HG02610 (cell line): ENCODE measurements at regions not wholly inside any gene's neighbourhood (a gene's known extent, or its start where the extent isn't known, plus 50 kb on each side); places are given as distances from the start of the nearest gene placed in this dataset.
"Not testable (repeated sequence)": the region's sequence is repeated elsewhere in the genome, so short reads cannot be mapped to it uniquely, and the experiment has no call there.

ENCODE experiments used
- ATAC-seq: cut with Tn5 transposase; IDR thresholded peaks from one replicate; pipeline ENCODE4 v1.9.1; 2021; ENCODE audit warnings: mild to moderate bottlenecking, moderate library complexity; ENCODE audit not compliant: unreplicated experiment

GRCh38 chr5:1638658-1639400, 115.1 kb upstream of the LPCAT1 start:
- ATAC-seq: no peak

DNA sequence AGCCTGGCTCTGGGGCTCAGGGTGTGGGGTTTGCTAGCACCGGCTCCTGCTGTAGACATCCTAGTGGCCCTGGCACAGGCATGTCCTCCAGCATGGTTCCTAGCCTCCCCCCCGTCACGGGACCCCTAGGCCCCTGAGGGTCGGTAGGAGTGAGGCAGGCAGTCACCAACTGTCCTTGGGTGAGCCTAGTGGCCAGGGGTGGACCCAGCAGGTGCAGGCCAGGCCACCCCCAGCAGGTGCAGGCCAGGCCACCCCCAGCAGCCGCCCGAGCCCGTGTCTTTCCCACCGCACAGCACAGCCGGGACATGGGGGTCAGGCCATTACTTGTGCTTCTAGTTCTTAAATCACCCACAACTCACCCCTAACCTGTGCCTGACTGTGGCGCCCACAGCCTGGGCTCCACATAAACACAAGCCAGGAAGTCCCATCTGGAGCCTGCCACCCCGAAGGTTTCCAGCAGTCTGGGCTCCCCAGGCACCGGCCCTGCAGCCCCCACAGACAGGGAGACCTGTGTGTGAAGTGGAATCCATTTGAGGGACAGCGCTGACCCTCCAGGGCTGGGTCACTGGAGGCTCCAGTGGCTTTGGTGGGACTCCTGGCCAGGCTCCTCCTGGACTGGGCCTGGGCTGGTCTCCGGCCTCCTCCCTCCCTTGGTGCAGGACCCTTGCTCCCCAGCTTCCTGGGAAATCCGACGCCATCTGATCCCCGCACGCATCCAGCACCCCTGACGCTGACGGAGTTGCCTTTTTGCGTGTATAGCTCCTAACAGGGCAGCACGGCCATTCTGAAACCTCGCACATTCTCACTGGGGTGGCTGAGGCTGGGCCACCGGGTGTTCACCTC, 114.1 kb upstream of the LPCAT1 start:
- no peak for ATAC-seq

DNA sequence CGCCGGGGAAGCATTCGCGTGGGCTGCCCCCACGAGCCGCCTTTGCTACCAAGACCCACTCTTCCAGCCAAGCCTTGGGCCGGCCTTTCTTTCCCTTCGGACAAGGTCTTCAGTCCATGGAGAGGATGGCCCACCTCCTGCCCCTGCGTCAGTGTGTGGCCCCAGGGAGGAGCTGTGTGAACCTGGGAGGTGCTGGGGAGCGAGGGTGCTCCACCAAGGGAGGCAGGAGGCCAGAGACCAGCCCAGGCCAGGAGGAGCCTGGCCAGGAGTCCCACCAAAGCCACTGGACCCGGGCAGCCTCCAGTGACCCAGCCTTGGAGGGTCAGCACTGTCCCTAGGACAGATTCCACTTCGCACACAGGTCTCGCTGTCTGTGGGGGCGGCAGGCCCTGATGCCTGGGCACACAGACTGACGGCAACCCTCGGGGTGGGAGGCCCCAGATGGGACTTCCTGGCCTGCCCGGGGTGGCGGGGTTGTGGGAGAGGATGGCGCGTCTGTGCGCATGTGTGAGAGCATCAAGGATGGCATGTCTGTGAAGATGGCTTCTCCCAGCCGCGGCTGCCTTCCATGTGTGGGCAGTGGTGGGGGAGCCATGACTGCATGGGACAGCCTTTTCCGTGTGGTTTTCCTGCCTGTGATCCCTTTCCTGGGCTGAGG, 113.3 kb upstream of the LPCAT1 start:
- ATAC-seq: no peak

- ATAC-seq: not testable (repeated sequence)
Measured at GRCh38 chr5:1636208-1636770, 112.5 kb upstream of the LPCAT1 start.

DNA sequence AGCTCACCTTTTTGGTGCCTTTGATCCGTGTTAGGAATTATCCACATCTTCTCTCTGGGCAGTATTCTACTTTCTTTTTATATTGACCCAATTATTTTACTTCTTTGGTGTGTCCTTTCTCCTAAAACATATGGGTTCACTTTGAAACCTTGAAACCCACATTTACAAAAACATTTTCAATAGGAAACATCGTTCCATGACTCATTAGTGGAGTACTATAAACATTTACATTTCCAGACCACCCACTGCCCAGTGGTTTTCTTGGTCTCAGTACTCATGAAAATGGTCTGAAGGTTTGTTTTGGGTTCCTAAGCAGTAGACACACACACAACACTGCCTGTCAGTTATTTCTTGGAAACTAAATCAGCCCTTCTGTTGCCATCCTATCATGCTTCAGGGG, 111.7 kb upstream of the LPCAT1 start:
- ATAC-seq: not testable (repeated sequence)

DNA sequence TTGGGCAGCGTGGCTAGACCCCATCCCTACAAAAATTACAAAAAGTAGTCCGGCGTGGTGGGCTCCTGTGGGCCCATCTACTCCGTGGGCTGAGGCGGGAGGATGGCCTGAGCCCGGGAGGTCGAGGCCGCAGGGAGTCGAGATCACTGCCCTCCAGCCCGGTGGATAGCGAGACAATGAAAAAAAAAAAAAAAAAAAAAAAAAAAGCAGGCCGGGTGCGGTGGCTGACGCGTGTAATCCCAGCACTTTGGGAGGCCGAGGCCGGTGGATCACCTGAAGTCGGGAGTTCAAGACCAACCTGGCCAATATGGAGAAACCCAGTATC, 110.5 kb upstream of the LPCAT1 start:
- no peak for ATAC-seq

DNA sequence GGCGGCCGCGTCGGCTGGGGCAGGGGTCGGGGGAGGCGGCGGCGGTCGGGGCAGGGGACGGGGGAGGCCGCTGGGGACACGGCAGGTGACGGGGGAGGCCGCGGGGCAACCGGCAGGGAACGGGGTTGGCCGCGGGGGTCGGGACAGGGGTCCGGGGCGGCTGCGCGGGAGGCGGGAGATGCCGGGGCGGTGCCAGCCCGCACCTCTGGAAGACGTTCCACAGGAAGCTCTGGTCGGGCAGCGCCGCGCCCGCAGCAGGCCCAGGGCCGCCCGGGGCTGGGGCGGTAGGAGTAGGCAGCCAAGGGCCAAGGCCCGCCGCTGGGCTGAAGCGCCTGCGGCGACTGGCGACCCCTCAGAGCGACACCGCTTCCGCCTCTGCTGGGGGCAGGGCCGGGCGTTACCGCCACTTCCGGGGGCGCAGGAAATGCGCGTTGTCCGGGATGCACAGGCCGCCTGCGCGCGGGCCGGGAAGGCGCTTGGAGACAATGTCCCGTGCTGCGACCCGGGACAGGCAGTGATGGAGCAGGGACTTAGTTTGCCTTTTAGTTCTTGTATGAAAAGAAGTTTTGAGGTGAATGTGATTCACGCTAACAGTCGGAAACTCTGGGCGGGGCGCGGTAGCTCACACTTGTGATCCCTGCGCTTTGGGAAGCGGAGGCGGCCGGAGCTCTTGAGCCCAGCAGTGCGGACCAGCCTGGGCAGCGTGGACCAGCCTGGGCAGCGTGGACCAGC, 110.0 kb upstream of the LPCAT1 start:
- ATAC-seq: peak; percentile 97

- ATAC-seq: not testable (repeated sequence)
Measured at GRCh38 chr5:1631004-1631403, 107.2 kb upstream of the LPCAT1 start.

DNA sequence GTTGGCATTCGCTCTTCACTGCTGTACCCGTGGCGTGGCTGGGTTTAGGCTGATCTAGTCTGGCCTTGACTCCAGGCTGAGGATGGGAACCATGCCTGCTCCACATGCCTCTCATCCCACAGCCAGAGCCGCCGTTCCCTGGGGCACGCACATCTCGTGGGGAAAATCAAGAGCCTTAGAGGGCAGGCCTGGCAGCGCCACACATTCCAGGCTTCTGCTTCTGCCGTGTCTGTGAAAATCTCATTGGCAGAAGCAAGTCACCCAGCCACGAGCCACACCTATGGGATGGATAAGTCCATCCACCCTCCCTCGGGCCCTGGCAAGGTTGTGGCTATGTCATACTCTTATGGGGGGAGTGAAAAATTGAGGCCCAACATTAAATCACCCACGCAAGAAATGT, 102.6 kb upstream of the LPCAT1 start:
- ATAC-seq: not testable (repeated sequence)

GRCh38 chr5:1619531-1619930, 95.8 kb upstream of the LPCAT1 start:
- ATAC-seq: not testable (repeated sequence)

DNA sequence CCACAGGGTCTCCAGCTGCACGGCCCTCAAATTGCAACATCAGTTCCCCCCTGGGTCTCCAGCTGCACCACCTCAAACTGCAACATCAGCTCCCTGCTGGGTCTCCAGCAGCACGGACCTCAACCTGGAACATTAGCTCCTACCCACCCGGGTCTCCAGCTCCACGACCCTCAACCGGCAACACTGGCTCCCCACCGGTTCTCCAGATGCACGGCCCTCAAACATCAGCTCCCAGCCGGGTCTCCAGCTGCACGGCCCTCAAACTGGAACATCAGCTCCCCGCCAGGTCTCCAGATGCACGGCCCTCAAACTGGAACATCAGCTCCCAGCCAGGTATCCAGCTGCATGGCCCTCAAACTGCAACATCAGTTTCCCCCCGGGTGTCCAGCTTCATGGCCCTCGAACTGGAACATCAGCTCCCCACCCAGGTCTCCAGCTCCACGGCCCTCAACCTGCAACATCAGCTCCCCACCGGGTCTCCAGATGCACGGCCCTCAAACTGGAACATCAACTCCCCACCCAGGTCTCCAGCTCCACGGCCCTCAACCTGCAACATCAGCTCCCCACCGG, 94.6 kb upstream of the LPCAT1 start:
- not testable (repeated sequence) for ATAC-seq

DNA sequence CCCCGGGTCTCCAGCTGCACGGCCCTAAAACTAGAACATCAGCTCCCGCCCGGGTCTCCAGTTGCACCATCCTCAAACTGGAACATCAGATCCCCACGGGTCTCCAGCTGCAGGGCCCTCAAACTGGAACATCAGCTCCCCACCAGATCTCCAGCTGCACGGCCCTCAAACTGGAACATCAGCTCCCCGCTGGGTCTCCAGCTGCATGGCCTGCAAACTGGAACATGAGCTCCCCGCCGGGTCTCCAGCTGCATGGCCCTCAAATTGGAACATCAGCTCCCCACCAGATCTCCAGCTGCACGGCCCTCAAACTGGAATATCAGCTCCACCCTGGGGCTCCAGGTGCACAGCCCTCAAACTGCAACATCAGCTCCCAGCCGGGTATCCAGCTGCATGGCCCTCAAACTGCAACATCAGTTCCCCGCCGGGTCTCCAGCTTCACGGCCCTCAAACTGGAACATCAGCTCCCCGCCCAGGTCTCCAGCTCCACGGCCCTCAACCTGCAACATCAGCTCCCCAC, 93.5 kb upstream of the LPCAT1 start:
- not testable (repeated sequence) for ATAC-seq

- ATAC-seq: not testable (repeated sequence)
Measured at GRCh38 chr5:1613515-1613914, 89.8 kb upstream of the LPCAT1 start.

DNA sequence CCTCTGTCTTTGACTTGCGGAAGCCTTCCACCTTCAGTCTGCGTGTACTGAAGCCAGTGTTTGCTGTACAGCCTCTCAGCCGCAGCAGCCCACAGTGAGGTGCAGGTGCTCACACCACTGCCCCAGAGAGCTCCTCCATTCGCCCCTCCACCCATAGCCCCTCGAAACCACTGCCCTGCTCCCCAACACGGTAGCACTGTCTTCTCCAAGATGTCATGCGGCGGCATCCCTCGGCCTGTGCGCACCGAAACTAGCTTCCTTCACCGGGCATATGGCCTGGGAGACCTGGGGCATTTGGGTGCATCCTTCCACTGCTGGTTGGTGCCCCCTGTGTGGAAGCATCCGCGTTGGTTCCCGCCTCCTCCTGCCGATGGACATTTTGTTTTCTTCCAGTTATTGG, 86.8 kb upstream of the LPCAT1 start:
- not testable (repeated sequence) for ATAC-seq

DNA sequence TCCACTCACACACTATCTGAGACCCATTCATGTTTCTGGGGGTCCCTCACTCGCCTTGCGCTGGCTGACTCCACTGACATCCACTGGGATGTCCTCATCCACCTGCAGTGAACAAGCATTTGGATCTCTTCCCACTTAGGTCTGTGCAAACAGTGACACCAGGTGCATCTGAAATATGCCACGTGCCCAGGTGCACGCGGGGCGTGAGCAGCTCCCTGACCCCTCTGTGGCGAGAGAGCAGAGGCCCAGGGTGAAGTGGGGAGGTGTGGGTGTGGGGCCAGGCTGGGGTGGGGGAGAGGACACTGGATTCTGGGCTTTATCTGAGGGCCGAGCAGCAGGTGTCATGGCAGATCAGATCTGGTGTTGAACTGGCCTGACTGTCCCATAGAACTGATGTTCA, 85.4 kb upstream of the LPCAT1 start:
- not testable (repeated sequence) for ATAC-seq

GRCh38 chr5:1608336-1608735, 84.6 kb upstream of the LPCAT1 start:
- ATAC-seq: not testable (repeated sequence)

DNA sequence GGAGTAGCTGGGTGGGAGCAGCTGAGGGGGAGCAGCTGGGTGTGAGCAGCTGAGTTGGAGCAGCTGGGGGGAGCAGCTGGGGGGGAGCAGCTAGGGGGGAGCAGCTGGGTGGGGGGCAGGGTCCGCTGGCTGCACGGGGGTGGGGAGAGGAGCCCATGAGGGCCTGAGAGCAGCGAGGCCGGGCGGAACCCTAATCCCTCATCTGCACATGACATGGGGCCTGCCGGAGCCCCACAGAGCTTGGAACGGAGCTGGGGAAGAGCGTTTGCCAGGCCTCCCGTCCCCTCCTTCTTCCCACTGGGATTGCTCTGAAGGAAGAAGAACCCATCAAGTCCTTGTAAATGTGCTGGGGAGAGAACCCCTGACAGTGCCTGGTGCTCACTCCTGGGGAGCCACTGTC, 83.2 kb upstream of the LPCAT1 start:
- not testable (repeated sequence) for ATAC-seq

- not testable (repeated sequence) for ATAC-seq
Measured at GRCh38 chr5:1603916-1604315, 80.2 kb upstream of the LPCAT1 start.

DNA sequence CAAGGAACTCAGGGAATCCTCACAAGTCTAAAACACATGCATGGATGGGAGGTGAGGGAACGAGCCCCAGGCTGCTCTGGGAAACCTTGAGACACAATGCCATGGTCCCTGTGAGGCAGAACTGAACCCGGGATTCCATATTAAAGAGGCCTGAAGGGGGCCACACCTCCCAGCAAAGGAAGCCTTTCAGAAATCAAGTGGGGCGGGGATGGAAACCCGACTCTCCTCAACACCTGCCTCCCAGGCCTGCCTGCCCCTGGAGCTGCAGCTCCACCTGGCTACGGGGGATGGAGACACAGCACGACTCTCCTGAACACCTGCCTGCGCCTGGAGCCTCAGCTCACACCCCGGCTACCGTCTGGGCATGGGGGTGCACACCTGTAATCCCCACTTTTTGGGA, 77.8 kb upstream of the LPCAT1 start:
- not testable (repeated sequence) for ATAC-seq
